NOMO-1 treated with DMSO at 0.1 percent for 48 hours (cell line): ENCODE measurements at regions not wholly inside any gene's neighbourhood (a gene's known extent, or its start where the extent isn't known, plus 50 kb on each side); places are given as distances from the start of the nearest gene placed in this dataset.
"Not testable (repeated sequence)": the region's sequence is repeated elsewhere in the genome, so short reads cannot be mapped to it uniquely, and the experiment has no call there.

Source experiments
- DNase-seq: peaks from one replicate; lab custom pipeline; 2025; ENCODE audit not compliant: unreplicated experiment; lab: John Stamatoyannopoulos, UW

- no peak for DNase-seq
Observed at GRCh38 chr5:164076556-164076955, 571.1 kb downstream of the MAT2B start.

- DNase-seq, result no peak
Observed at GRCh38 chr5:164090358-164090757, 584.9 kb downstream of the MAT2B start.

- no peak for DNase-seq
Observed at GRCh38 chr5:164091836-164092235, 586.4 kb downstream of the MAT2B start.

GRCh38 chr5:164094291-164094690 lies 588.9 kb downstream of the MAT2B start:
- no peak for DNase-seq

- DNase-seq, result no peak
Observed at GRCh38 chr5:164097749-164098148, 592.3 kb downstream of the MAT2B start.

GRCh38 chr5:164098531-164098930 lies 593.1 kb downstream of the MAT2B start:
- no peak for DNase-seq

GRCh38 chr5:164098979-164099378 lies 593.6 kb downstream of the MAT2B start:
- DNase-seq, result no peak

GRCh38 chr5:164115420-164115819 lies 610.0 kb downstream of the MAT2B start:
- DNase-seq, result no peak

- DNase-seq, result peak; percentile 5
Observed at GRCh38 chr5:164119806-164120447, 614.5 kb downstream of the MAT2B start.

- DNase-seq, result no peak
Observed at GRCh38 chr5:164127527-164127926, 622.1 kb downstream of the MAT2B start.

- DNase-seq, result no peak
Observed at GRCh38 chr5:164132358-164132757, 626.9 kb downstream of the MAT2B start.

GRCh38 chr5:164137095-164137494 lies 631.7 kb downstream of the MAT2B start:
- DNase-seq, result no peak

- DNase-seq, result no peak
Observed at GRCh38 chr5:164139423-164139822, 634.0 kb downstream of the MAT2B start.

- DNase-seq, result no peak
Observed at GRCh38 chr5:164145458-164145857, 640.0 kb downstream of the MAT2B start.

GRCh38 chr5:164146223-164146622 lies 640.8 kb downstream of the MAT2B start:
- DNase-seq, result no peak

- DNase-seq, result no peak
Observed at GRCh38 chr5:164148292-164148691, 642.9 kb downstream of the MAT2B start.

GRCh38 chr5:164152539-164152938 lies 647.1 kb downstream of the MAT2B start:
- not testable (repeated sequence) for DNase-seq

GRCh38 chr5:164153469-164154172 lies 648.2 kb downstream of the MAT2B start:
- no peak for DNase-seq

- DNase-seq, result no peak
Observed at GRCh38 chr5:164170814-164171213, 665.4 kb downstream of the MAT2B start.

- DNase-seq, result no peak
Observed at GRCh38 chr5:164175083-164175482, 669.7 kb downstream of the MAT2B start.

- DNase-seq, result no peak
Observed at GRCh38 chr5:164179406-164179805, 674.0 kb downstream of the MAT2B start.

GRCh38 chr5:164181604-164182003 lies 676.2 kb downstream of the MAT2B start:
- peak; percentile 59 for DNase-seq

GRCh38 chr5:164184158-164184557 lies 678.7 kb downstream of the MAT2B start:
- no peak for DNase-seq
